ENCODE measurements at regions not wholly inside any gene's neighbourhood (a gene's known extent, or its start where the extent isn't known, plus 50 kb on each side); places are given as distances from the start of the nearest gene placed in this dataset.

DNA sequence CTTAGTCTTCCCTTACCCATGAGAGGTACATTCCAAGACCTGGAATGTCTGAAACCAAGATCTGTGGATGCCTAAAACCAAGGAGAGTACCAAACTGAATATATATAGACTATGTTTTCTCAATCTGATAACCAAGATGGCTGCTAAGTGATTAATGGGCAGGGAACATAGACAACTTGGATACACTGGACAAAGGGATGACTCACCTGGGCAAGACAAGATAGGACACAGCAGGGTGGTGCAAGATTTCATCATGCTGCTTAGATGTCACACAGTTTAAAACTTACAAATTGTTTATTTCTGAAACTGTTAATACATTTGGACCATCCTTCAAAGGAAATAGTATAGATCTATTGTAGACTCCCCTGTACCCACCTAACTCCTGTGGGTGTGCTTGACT is 130.9 kb downstream of the HTR1A start:
- no peak for DNase-seq (ENCODE audit: insufficient read length, low spot score)
- TF ChIP-seq, protein P1, sequence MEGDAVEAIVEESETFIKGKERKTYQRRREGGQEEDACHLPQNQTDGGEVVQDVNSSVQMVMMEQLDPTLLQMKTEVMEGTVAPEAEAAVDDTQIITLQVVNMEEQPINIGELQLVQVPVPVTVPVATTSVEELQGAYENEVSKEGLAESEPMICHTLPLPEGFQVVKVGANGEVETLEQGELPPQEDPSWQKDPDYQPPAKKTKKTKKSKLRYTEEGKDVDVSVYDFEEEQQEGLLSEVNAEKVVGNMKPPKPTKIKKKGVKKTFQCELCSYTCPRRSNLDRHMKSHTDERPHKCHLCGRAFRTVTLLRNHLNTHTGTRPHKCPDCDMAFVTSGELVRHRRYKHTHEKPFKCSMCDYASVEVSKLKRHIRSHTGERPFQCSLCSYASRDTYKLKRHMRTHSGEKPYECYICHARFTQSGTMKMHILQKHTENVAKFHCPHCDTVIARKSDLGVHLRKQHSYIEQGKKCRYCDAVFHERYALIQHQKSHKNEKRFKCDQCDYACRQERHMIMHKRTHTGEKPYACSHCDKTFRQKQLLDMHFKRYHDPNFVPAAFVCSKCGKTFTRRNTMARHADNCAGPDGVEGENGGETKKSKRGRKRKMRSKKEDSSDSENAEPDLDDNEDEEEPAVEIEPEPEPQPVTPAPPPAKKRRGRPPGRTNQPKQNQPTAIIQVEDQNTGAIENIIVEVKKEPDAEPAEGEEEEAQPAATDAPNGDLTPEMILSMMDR (IDR thresholded peaks at IDR 0.05; ENCODE audit: insufficient read depth, missing control alignments), result no peak
- no peak for FAIRE-seq

DNA sequence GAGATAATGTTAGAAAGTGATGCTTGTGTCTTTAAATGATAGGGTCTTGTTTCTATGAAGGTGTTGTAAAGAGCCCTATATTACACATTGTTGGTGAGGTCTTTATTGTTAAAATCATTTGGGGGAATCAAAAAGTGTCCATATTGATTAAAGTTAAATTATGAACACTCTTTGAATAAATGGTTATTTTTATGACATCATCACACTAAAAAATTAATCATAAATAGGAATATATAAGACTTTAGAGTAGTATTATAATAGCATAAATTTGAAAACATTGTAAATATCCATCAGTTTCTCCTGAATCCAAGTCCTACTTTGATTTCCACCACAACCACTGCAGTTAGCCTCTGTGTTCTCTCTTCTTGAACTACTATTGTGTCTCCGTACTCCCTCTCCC is 136.3 kb downstream of the HTR1A start:
- TF ChIP-seq, protein P1 (IDR thresholded peaks at IDR 0.05; ENCODE audit: insufficient read depth, missing control alignments), result no peak
- DNase-seq (ENCODE audit: insufficient read length, low spot score) (no peak), FAIRE-seq (no peak)

DNA sequence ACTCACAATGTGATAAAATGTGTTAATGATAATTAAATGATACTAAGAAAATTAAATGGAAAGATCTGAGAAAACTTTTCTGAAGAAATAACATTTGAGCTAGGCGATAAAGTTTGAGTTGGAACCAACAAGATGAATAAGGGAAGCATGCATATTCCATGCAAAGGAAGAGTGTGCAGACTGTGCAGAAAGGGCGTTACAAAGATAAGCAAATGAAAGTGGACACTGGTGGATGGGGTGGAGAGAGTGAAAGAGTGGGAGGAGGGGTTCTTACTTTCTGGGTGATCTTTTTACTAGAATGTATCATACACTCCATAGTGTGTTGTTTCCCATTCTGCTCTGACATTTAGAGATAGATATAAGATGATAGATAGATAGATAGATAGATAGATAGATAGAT is 138.7 kb downstream of the HTR1A start:
- TF ChIP-seq, protein P1 (IDR thresholded peaks at IDR 0.05; ENCODE audit: insufficient read depth, missing control alignments), result no peak
- FAIRE-seq (no peak), DNase-seq (ENCODE audit: insufficient read length, low spot score) (no peak)

DNA sequence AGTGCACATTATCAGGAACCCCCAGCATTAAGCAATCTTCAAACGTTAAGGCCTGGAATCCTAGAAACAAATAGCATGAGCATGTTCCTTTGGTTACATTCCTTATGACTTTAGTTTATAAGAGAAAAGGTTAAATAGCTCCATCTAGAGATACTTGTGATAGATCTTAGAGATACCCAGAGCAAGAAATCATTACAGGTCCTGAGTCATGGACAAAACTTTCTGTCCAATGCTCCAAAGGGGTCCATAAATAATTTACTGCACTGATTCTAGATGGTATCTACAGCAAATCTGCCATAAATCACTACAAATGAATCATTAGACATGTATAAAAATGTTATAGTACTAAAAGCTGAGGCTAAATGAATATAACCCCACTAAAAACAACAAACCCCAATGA is 139.6 kb downstream of the HTR1A start:
- TF ChIP-seq, protein P1 (IDR thresholded peaks at IDR 0.05; ENCODE audit: insufficient read depth, missing control alignments), result peak; percentile 7
- DNase-seq (ENCODE audit: insufficient read length, low spot score), result no peak
- no peak for FAIRE-seq

DNA sequence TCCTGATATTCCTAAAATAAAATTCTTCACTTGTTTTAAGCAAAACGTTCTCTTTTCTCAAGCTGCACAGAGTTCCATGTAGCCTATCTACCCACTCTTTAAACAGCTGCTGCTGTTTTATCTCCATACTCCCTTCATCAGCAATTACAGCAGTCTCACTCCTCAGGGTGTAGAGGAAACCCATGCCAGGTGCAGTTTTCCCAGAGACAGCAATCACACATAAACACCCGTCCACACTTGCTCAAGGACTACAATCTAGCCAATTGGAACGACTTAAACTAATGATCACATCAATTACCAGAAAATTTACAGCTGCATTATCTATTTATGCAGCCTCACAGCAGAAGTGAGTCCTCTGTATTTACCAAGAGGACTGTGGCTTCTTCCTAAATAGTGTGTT is 141.7 kb downstream of the HTR1A start:
- TF ChIP-seq, protein P1 (IDR thresholded peaks at IDR 0.05; ENCODE audit: insufficient read depth, missing control alignments), result no peak
- FAIRE-seq (no peak), DNase-seq (ENCODE audit: insufficient read length, low spot score) (no peak)

DNA sequence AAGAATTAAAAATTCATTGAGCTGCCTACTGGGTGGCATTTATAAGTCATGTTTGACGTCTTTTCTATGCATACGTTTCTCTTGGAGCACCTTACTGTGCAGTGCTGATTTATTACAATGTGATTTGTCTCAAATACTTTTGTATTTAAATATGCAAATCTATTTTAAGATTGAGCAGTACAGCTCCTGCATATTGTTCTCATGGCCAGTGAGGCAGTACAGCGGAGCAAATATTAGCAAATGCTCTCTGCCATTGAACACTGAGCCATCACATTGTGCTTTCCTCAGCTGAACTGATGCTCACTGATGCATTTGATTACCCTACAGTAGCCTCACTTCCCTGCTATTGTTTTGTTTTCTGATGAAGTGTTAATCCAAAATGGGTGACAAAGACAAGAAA is 149.6 kb downstream of the HTR1A start:
- TF ChIP-seq, protein P1 (IDR thresholded peaks at IDR 0.05; ENCODE audit: insufficient read depth, missing control alignments), result no peak
- FAIRE-seq, result no peak
- DNase-seq (ENCODE audit: insufficient read length, low spot score), result no peak

DNA sequence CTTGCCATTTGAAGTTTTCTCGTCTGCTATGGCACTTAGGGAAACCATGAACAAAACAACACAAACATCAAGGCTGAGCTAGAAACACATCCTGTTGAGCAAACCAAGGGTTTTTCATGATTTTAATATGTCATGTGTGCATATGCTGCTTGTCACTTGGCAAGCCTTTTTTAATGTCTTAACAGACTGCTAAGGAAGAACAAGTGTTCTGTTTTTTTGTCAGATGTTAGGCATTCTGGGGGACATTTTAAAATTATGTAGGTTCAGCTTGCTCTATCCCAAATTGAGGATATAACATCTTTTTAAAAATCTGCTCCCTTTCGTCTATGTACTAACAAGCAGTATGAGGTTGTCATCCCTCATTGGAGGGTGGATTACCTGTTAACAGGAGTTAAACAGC is 150.3 kb downstream of the HTR1A start:
- no peak for DNase-seq (ENCODE audit: insufficient read length, low spot score)
- no peak for FAIRE-seq
- TF ChIP-seq, protein P1 (IDR thresholded peaks at IDR 0.05; ENCODE audit: insufficient read depth, missing control alignments), result no peak

All from D721Med (cell line).